ENCODE measurements at regions not wholly inside any gene's neighbourhood (a gene's known extent, or its start where the extent isn't known, plus 50 kb on each side); places are given as distances from the start of the nearest gene placed in this dataset.

- DNase-seq (ENCODE audit: low read depth): no peak
These were observed 364.5 kb upstream of the MAD2L1 start for GRCh38 chr4:120431180-120431579.

DNA sequence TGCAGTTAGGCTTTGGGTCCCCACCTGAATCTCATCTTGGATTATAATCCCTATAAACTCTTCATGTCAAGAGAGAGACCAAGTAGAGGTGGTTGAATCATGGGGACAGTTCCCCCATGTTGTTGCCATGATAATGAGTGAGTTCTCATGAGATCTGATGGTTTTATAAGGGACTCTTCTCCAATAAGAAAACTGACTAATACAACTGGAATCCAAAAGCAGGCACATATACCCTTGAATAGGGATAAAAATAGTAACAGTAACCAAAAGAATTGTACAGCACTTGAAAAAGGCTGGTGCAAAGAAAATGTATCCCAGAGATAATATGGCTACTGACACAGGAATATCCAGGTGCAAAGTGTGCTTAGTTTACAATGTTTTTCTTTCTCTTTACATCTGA is 351.5 kb upstream of the MAD2L1 start:
- no peak for DNase-seq (ENCODE audit: low read depth)

DNA sequence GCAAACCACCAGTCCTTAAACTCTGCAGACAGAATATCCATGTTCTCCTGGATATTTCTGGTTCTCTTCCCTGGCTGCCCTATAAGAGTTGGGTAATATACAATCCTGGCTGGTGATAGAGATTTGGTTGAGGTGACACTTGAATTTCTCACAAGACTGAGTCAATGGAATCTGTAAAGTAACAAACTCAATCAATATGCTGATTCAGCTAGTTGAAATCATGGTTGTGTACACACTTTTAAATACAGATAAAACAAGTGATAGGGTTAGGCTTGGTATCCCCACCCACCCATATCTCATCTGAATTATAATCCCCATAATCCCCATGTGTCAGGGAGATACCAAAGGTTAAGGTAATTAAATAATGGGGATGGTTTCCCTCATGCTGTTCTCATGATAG is 349.2 kb upstream of the MAD2L1 start:
- DNase-seq (ENCODE audit: low read depth): no peak

- no peak for DNase-seq (ENCODE audit: low read depth)
These were observed 340.3 kb upstream of the MAD2L1 start for GRCh38 chr4:120406960-120407359.

DNA sequence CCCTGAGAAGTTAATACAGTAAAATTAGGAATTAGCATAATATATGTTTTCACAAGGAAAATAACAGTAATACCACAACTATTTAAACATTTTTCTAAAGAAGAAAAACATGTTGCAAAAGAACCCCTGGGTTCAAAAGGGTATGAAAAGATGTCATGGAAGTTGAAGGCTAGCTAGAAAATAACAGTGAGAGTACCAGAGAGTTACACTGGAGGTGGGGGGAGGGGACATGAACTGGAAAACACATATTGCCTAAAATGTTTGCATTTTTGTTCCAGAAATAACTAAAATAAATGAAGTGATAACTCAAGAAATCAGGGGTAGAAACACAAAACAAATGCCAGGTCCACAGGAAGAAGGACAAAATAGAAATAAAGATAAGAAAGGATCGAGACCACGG is 336.6 kb upstream of the MAD2L1 start:
- no peak for DNase-seq (ENCODE audit: low read depth)

GRCh38 chr4:120400441-120400840 is 333.8 kb upstream of the MAD2L1 start:
- no peak for DNase-seq (ENCODE audit: low read depth)

GRCh38 chr4:120399826-120400225 is 333.2 kb upstream of the MAD2L1 start:
- DNase-seq (ENCODE audit: low read depth): no peak

DNA sequence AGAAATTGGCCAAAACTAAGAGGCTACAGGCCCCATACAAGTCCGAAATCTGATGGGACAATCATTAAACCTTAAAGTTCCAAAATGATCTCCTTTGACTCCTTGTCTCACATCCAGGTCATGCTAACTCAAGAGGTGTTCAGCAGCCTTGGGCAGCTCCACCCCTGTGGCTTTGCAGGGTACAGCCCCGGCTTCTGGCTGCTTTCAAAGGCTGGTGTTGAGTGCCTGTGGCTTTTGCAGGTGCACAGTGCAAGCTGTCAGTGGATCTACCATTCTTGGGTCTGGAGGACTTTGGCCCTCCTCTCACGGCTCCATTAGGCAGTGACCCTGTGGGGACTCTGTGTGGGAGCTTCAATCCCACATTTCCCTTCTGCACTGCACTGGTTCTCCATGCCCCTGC is 329.1 kb upstream of the MAD2L1 start:
- DNase-seq (ENCODE audit: low read depth): no peak

GRCh38 chr4:120355881-120356280 is 289.2 kb upstream of the MAD2L1 start:
- DNase-seq (ENCODE audit: low read depth): no peak

- peak; percentile 20 for DNase-seq (ENCODE audit: low read depth)
These were observed 287.7 kb upstream of the MAD2L1 start for GRCh38 chr4:120354381-120354780.

DNA sequence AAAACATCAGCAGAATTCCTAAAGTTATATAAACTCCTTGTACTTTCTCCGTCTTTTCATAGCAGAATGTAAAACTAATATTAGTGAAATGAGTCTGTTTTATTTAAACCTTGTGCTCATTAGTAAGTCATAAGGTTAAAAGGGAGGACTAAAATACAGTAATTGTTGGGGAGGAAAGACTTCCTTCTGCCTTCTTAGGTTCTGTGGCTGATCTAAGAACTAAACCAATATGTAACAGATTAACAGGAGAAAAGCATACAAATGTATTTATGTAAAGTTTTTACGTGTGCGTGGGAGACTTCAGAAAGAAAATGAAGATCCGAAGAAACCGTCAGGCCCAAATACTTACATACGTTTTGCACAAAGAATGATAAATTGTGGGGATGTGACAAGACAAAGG is 286.6 kb upstream of the MAD2L1 start:
- DNase-seq (ENCODE audit: low read depth): no peak

GRCh38 chr4:120352739-120353138 is 286.1 kb upstream of the MAD2L1 start:
- DNase-seq (ENCODE audit: low read depth): no peak

DNA sequence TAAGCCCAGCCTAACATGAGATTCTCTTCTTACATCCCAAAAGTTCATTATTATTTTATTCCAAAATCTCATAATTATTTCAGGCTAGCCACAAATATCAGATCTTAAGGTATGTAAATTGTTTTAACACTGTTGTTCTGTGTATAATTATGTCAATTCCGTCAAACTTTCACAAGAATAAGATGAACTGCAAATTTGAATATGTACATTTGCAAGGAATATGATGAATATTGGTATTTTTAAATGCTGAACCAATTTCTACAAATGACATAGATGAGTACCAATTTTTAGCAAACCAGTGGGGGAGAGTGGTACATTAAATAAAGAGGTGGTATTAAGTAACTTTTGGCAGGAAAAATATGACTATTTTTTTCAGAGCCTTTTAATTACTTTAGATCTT is 282.3 kb upstream of the MAD2L1 start:
- no peak for DNase-seq (ENCODE audit: low read depth)

DNA sequence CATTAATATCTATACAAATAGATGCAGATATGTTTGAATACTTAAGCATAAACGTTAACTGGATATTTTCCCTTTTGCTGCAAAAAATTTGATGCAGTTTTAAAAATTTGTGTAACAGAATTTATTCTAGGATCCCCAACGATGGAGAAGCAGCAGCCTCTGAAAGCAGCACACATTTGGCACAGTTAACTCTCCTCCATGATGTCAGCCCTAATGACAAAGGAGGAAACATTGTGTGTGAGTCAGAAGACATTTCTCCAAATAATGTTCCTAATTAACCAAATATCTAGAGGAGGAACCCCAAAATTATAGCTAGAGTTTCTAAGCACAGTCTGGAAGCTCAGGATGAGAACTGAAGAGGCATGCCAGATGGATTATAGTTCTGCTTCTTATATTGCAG is 281.9 kb upstream of the MAD2L1 start:
- DNase-seq (ENCODE audit: low read depth): no peak

- DNase-seq (ENCODE audit: low read depth): no peak
These were observed 265.1 kb upstream of the MAD2L1 start for GRCh38 chr4:120331486-120332370.

- no peak for DNase-seq (ENCODE audit: low read depth)
These were observed 262.7 kb upstream of the MAD2L1 start for GRCh38 chr4:120329386-120329785.

DNA sequence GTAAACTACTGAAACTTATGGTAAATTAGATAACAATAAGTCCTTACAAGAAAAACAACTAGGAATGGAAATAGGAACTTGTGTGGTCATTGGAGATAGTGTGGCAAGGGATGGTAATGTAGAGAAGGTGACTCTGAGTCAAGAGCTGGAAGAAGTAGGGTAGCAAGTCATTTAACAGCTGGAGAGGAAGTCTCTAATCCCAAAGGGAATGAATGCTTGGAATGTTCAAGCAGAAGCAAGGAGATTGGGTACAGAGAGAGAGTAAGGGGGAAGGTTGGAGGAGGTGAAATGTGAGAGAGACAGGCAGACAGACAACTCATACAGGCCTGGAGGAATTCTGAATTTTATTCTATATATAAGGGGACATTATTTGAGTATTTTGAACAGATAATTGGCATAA is 260.6 kb upstream of the MAD2L1 start:
- no peak for DNase-seq (ENCODE audit: low read depth)

DNA sequence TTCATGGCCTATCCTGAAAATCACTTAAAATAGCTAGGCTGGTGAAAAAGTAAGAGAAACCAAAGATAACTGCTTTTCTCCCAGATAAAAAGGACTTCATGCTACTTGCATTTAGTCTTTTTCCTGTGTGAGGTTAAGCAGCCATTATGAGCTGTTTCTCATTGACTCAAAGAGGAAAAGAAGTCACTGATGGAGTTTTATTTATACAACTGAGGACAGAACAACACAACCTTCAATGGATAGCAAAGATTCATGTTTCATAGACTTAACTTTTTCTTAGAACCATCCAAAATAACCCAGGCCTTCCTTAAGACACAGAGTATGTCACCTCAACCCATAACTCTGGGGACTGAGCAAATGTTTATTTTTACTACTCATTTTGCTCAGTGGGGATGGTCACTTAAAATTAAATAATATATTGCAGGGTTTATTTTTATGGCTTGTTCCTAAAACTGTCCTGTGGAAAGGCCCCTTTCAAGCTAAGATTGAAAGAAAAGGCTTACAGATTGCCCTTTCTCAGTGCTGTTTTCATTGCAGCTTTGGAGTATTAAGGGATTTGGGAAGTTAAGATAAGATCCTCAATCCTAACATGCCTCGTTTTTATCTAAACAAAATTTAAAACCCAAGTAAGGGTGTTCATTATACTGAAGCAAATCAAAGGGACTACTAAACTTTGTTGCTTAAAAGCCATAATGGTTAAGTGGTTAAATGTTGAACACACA is 252.6 kb upstream of the MAD2L1 start:
- DNase-seq (ENCODE audit: low read depth): no peak

GRCh38 chr4:120318196-120318846 is 251.7 kb upstream of the MAD2L1 start:
- DNase-seq (ENCODE audit: low read depth): no peak

- DNase-seq (ENCODE audit: low read depth): no peak
These were observed 251.1 kb upstream of the MAD2L1 start for GRCh38 chr4:120317713-120318112.

- no peak for DNase-seq (ENCODE audit: low read depth)
These were observed 249.8 kb upstream of the MAD2L1 start for GRCh38 chr4:120316416-120316815.

DNA sequence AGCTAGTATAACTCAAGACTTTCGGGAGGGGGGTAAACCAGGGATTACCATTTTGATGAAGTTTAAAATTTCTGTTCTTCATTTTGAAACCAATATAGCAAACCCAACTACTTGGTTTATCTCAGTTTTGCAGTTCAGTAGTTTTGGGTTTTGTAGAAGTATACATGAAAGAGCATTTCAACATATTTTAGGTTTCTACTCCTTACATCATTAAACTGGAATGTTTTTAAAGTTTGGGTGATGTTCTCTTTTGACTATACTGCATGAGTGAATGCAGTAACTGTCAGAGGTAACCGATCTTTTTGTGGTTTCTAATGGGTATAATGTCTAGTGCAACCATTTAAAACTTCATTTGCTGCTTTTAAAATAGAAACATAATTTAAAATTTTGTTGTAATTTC is 248.3 kb upstream of the MAD2L1 start:
- DNase-seq (ENCODE audit: low read depth): no peak

DNA sequence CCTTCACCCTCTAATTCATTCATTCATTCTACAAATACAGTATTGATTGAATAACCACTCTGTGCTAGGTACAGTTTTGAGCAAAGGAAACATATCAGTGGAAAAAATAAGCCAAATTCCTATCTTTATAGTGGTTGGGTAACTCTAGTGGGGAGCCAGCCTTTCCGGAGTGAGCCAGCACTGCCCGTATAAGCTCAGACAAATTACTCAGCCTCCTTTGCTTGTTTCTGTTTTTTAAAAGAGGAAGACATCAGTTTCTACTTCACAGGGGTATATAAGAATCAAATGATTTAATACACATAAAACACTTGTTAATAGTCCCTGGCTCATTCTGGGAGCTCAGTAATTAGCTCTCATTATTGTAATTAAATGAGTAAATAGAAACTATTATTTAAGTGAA is 238.2 kb upstream of the MAD2L1 start:
- no peak for DNase-seq (ENCODE audit: low read depth)

Measured in HS-27A (cell line).